NCI-H187 (cell line): ENCODE measurements at regions not wholly inside any gene's neighbourhood (a gene's known extent, or its start where the extent isn't known, plus 50 kb on each side); places are given as distances from the start of the nearest gene placed in this dataset.
A peak's percentile ranks its signal among the peaks of the same experiment; 100 is the strongest.

Source experiments
- DNase-seq, 2 experiments: peaks; one replicate each; lab custom pipeline; 2025; lab: John Stamatoyannopoulos, UW

- DNase-seq = peak in 1 of 2 experiments; percentile 16
Observed at GRCh38 chr2:44825702-44826101, 115.8 kb upstream of the SIX3 start.

GRCh38 chr2:44826601-44827000 is 114.9 kb upstream of the SIX3 start:
- no peak for DNase-seq

GRCh38 chr2:44829771-44830170 is 111.7 kb upstream of the SIX3 start:
- DNase-seq = no peak

- DNase-seq = no peak
Observed at GRCh38 chr2:44833171-44834069, 108.1 kb upstream of the SIX3 start.

GRCh38 chr2:44834656-44835055 is 106.8 kb upstream of the SIX3 start:
- DNase-seq = no peak

GRCh38 chr2:44836174-44836573 is 105.3 kb upstream of the SIX3 start:
- DNase-seq = no peak

GRCh38 chr2:44836916-44837315 is 104.6 kb upstream of the SIX3 start:
- no peak for DNase-seq

GRCh38 chr2:44838116-44838790 is 103.2 kb upstream of the SIX3 start:
- no peak for DNase-seq

GRCh38 chr2:44839370-44839769 is 102.1 kb upstream of the SIX3 start:
- no peak for DNase-seq

GRCh38 chr2:44839771-44840502 is 101.6 kb upstream of the SIX3 start:
- no peak for DNase-seq

GRCh38 chr2:44840503-44840850 is 101.0 kb upstream of the SIX3 start:
- DNase-seq = no peak

- DNase-seq = no peak
Observed at GRCh38 chr2:44843086-44843485, 98.4 kb upstream of the SIX3 start.

- DNase-seq = no peak
Observed at GRCh38 chr2:44843641-44844310, 97.7 kb upstream of the SIX3 start.

- no peak for DNase-seq
Observed at GRCh38 chr2:44844651-44845270, 96.7 kb upstream of the SIX3 start.

- DNase-seq = no peak
Observed at GRCh38 chr2:44848026-44848425, 93.5 kb upstream of the SIX3 start.

- DNase-seq = no peak
Observed at GRCh38 chr2:44850016-44850415, 91.5 kb upstream of the SIX3 start.

- no peak for DNase-seq
Observed at GRCh38 chr2:44851518-44851917, 90.0 kb upstream of the SIX3 start.

GRCh38 chr2:44852594-44852993 is 88.9 kb upstream of the SIX3 start:
- DNase-seq = no peak

GRCh38 chr2:44859337-44859736 is 82.2 kb upstream of the SIX3 start:
- DNase-seq = no peak

- no peak for DNase-seq
Observed at GRCh38 chr2:44866152-44866551, 75.3 kb upstream of the SIX3 start.

GRCh38 chr2:44869761-44870160 is 71.7 kb upstream of the SIX3 start:
- peak in 1 of 2 experiments; percentile 21 for DNase-seq

GRCh38 chr2:44877417-44877816 is 64.1 kb upstream of the SIX3 start:
- no peak for DNase-seq
